GM21381 (cell line): ENCODE measurements at regions not wholly inside any gene's neighbourhood (a gene's known extent, or its start where the extent isn't known, plus 50 kb on each side); places are given as distances from the start of the nearest gene placed in this dataset.

ENCODE experiments used
- ATAC-seq: cut with Tn5 transposase; IDR thresholded peaks from one replicate; pipeline ENCODE4 v1.9.1; 2021; ENCODE audit warnings: mild to moderate bottlenecking, moderate library complexity; ENCODE audit not compliant: unreplicated experiment

GRCh38 chr1:67635055-67635809 lies 49.8 kb upstream of the GADD45A start:
- no peak for ATAC-seq
